Neuronal stem cell (in vitro differentiated cells): ENCODE measurements at regions not wholly inside any gene's neighbourhood (a gene's known extent, or its start where the extent isn't known, plus 50 kb on each side); places are given as distances from the start of the nearest gene placed in this dataset.
"Not testable (repeated sequence)": the region's sequence is repeated elsewhere in the genome, so short reads cannot be mapped to it uniquely, and the experiment has no call there.

Experiments used
- DNase-seq: peaks from one replicate; pipeline ENCODE4 v3.0.0-alpha.2; 2013; ENCODE audit warnings: low spot score
- H2AFZ ChIP-seq: one replicate; pipeline ENCODE4 v1.6.1; 2013; ENCODE audit warnings: mild to moderate bottlenecking, low read length, inconsistent platforms
- H2AK5ac ChIP-seq: 2 replicates; pipeline ENCODE4 v1.6.1; 2013; ENCODE audit warnings: low read depth, mild to moderate bottlenecking, inconsistent platforms, low read length, moderate library complexity, mixed read lengths
- H2BK120ac ChIP-seq: 2 replicates; pipeline ENCODE4 v1.6.1; 2013; ENCODE audit warnings: low read depth, mild to moderate bottlenecking, inconsistent platforms, low read length, moderate library complexity, mixed read lengths
- H2BK12ac ChIP-seq: one replicate; pipeline ENCODE4 v1.6.1; 2013; ENCODE audit warnings: low read length, inconsistent platforms
- H2BK15ac ChIP-seq: 2 replicates; pipeline ENCODE4 v1.6.1; 2013; ENCODE audit warnings: mild to moderate bottlenecking, low read length, inconsistent platforms, mixed read lengths
- H2BK5ac ChIP-seq: one replicate; pipeline ENCODE4 v1.6.1; 2013; ENCODE audit warnings: inconsistent platforms, mild to moderate bottlenecking, low read length, moderate library complexity
- H3K14ac ChIP-seq: one replicate; pipeline ENCODE4 v1.6.1; 2013; ENCODE audit warnings: low read length, inconsistent platforms
- H3K18ac ChIP-seq: 2 replicates; pipeline ENCODE4 v1.6.1; 2013; ENCODE audit warnings: low read length, inconsistent platforms
- H3K23ac ChIP-seq: 2 replicates; pipeline ENCODE4 v1.6.1; 2013; ENCODE audit warnings: low read depth, mild to moderate bottlenecking, mixed read lengths, low read length, inconsistent platforms; ENCODE audit not compliant: poor library complexity
- H3K27ac ChIP-seq: replicated peaks from 3 replicates; pipeline ENCODE4 v1.5.1; 2013; ENCODE audit warnings: low read length, inconsistent platforms
- H3K27me3 ChIP-seq, 3 experiments: 2 replicates each; pipeline ENCODE4 v1.6.1; 2013; ENCODE audit warnings: low read length in 3 of 3, mild to moderate bottlenecking in 2 of 3, inconsistent platforms in 1 of 3, low read depth in 1 of 3, mixed read lengths in 1 of 3, moderate library complexity in 1 of 3; ENCODE audit not compliant: control insufficient read depth in 3 of 3, insufficient read depth in 3 of 3
- H3K36me3 ChIP-seq, 2 donors: replicated peaks in 1 of 2; 2 replicates each; pipeline ENCODE4 v1.6.1; 2013; ENCODE audit warnings: low read length in 2 of 2; ENCODE audit not compliant: control insufficient read depth in 2 of 2, insufficient read depth in 2 of 2
- H3K4ac ChIP-seq: 2 replicates; pipeline ENCODE4 v1.6.1; 2013; ENCODE audit warnings: inconsistent platforms, mild to moderate bottlenecking, low read length, moderate library complexity
- H3K4me1 ChIP-seq, 2 donors: 1 replicate in 1 of 2; 2 replicates in 1 of 2; pipeline ENCODE4 v1.6.1; 2013; ENCODE audit warnings: low read length in 2 of 2, low read depth in 1 of 2; ENCODE audit not compliant: control insufficient read depth in 2 of 2, insufficient read depth in 1 of 2
- H3K4me2 ChIP-seq: one replicate; pipeline ENCODE4 v1.6.1; 2013; ENCODE audit warnings: mild to moderate bottlenecking, low read length, inconsistent platforms; ENCODE audit not compliant: insufficient read depth, poor library complexity, severe bottlenecking
- H3K4me3 ChIP-seq, 2 donors: 2 replicates each; pipeline ENCODE4 v1.5.1; 2013; ENCODE audit warnings: low read length in 2 of 2, mild to moderate bottlenecking in 2 of 2, inconsistent platforms in 1 of 2, moderate library complexity in 1 of 2
- H3K79me1 ChIP-seq: one replicate; pipeline ENCODE4 v1.6.1; 2013; ENCODE audit warnings: low read depth, mild to moderate bottlenecking, inconsistent platforms, low read length, moderate library complexity
- H3K9ac ChIP-seq: one replicate; pipeline ENCODE4 v1.6.1; 2013; ENCODE audit warnings: mild to moderate bottlenecking, low read depth, low read length, inconsistent platforms; ENCODE audit not compliant: poor library complexity
- H3K9me3 ChIP-seq, 2 donors: replicated peaks in 1 of 2; 2 replicates each; pipeline versions ENCODE3 to v1.6.1; 2013; ENCODE audit warnings: low read length in 2 of 2, mild to moderate bottlenecking in 2 of 2, inconsistent platforms in 1 of 2, low read depth in 1 of 2, mixed read lengths in 1 of 2, moderate library complexity in 1 of 2; ENCODE audit not compliant: control insufficient read depth in 2 of 2, insufficient read depth in 1 of 2
- H4K8ac ChIP-seq: one replicate; pipeline ENCODE4 v1.6.1; 2013; ENCODE audit warnings: low read depth, mild to moderate bottlenecking, inconsistent platforms, low read length, moderate library complexity
- H4K91ac ChIP-seq: one replicate; pipeline ENCODE4 v1.6.1; 2013; ENCODE audit warnings: low read length, low read depth, mild to moderate bottlenecking, inconsistent platforms; ENCODE audit not compliant: poor library complexity
- WGBS, 2 donors: extraction: QIAGEN DNeasy Blood & Tissue Kit; methylation state at CpG; one replicate each; pipeline ENCODE4 v1.1.7; 2013; ENCODE audit warnings: missing lambda C conversion rate in 2 of 2, mixed read lengths in 1 of 2; ENCODE audit not compliant: insufficient read length in 2 of 2, insufficient replicate concordance in 1 of 2; ENCODE audit errors: extremely low coverage in 2 of 2; 5-methylcytosine and 5-hydroxymethylcytosine counted together

DNA sequence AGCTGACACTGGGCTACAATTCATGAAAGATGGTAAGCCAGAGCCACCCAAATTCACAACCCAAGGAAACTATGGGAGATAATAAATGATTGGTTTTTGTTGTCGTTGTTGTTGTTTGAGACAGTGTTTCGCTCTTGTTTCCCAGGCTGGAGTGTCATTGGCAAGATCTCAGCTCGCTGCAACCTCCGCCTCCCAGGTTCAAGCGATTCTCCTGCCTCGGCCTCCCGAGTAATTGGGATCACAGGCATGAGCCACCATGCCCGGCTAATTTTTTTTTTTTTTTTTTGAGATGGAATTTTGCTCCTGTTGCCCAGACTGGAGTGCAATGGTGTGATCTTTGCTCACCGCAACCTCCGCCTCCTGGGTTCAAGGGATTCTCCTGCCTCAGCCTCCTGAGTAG lies 65.9 kb upstream of the METTL9 start:
- H2BK5ac ChIP-seq, DNase-seq, H4K91ac ChIP-seq, H2BK120ac ChIP-seq, H3K27ac ChIP-seq, H3K18ac ChIP-seq, H2AK5ac ChIP-seq, H3K79me1 ChIP-seq, H3K36me3 ChIP-seq, H3K4me2 ChIP-seq, H3K9me3 ChIP-seq, H2BK12ac ChIP-seq, H3K14ac ChIP-seq, H3K9ac ChIP-seq, H2BK15ac ChIP-seq, H3K4ac ChIP-seq, H2AFZ ChIP-seq, H3K27me3 ChIP-seq, H3K4me1 ChIP-seq, H3K4me3 ChIP-seq, H4K8ac ChIP-seq, H3K23ac ChIP-seq: not testable (repeated sequence)
- no CpG with 5 or more reads among the region's 10 CpGs for WGBS, 2 donors

DNA sequence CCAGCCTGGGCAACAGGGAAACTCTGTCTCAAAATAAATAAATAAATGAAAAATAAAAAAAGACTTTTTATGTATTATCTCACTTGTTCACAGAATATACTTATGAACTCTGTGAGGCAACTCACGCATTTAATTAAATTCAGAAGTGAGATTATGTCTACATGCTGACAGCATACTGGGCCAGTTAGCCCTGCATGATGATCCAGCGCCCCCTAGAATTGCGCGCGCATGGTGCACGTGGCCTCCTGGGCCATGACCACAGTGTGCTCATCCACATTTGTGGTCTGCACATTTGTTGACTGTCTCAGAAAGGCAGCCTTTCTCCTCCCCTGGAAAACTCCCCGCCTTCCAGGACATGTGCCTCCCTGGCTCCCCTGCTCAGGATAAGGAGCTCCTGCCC lies 64.8 kb upstream of the METTL9 start:
- H2BK12ac ChIP-seq, H3K36me3 ChIP-seq, H3K23ac ChIP-seq, H2BK15ac ChIP-seq, H2BK5ac ChIP-seq, H3K9me3 ChIP-seq, H3K4me2 ChIP-seq, H3K4ac ChIP-seq, H3K9ac ChIP-seq, H3K18ac ChIP-seq, H4K91ac ChIP-seq, H4K8ac ChIP-seq, H3K27ac ChIP-seq, H3K4me3 ChIP-seq, H2BK120ac ChIP-seq, H3K14ac ChIP-seq, H2AK5ac ChIP-seq, H3K79me1 ChIP-seq, H3K4me1 ChIP-seq, H3K27me3 ChIP-seq, H2AFZ ChIP-seq, DNase-seq: not testable (repeated sequence)
- WGBS, 2 donors = no CpG with 5 or more reads among the region's 7 CpGs

DNA sequence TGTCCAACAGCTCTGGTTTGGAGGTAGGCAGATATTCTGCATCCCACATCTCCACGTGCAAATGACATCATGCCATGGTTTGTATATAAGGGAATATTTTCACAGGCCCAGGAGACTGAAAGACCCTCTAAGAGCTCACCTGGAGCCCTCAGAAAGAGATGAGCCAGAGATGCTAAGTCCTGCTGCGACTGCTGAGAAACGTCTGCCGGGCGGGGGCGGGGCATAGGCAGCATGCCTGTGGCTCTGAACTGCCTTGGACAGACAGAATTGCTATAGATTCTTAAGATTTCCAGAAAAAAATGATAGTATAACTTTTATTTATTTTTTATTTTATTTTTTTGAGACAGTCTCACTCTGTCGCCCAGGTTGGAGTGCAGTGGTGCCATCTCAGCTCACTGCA lies 64.2 kb upstream of the METTL9 start:
- H3K4me1 ChIP-seq, H3K4me3 ChIP-seq, H2BK120ac ChIP-seq, H3K27ac ChIP-seq, H2AFZ ChIP-seq, H3K14ac ChIP-seq, H3K9ac ChIP-seq, H3K18ac ChIP-seq, H2BK15ac ChIP-seq, H4K8ac ChIP-seq, H3K4ac ChIP-seq, H2AK5ac ChIP-seq, H2BK12ac ChIP-seq, H3K9me3 ChIP-seq, DNase-seq, H3K36me3 ChIP-seq, H3K4me2 ChIP-seq, H2BK5ac ChIP-seq, H4K91ac ChIP-seq, H3K23ac ChIP-seq, H3K27me3 ChIP-seq, H3K79me1 ChIP-seq: not testable (repeated sequence)
- WGBS, 2 donors = no CpG with 5 or more reads among the region's 7 CpGs

DNA sequence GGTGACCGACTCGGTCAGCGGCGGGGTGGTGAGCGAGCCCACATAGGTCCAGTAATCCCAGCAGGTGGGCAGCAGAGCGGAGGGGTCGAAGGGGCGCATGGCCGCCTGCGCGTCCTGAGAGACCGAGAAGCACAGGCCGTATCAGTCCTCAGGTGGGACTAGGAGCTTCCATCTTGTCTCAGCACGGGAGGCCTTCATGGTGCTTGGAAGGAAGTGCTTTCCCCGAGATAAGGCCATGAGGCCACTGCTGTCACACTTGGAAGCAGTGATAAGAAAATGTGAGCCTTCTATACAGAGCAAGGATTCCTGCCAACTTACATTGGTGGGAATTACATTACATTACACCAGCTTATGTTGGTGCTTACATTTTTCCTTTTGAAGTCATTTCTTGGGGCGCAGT lies 62.6 kb upstream of the METTL9 start:
- not testable (repeated sequence) for H3K4me1 ChIP-seq, H3K23ac ChIP-seq, H2BK120ac ChIP-seq, H3K9me3 ChIP-seq, H3K27ac ChIP-seq, H2BK5ac ChIP-seq, H2AK5ac ChIP-seq, H2BK15ac ChIP-seq, H3K9ac ChIP-seq, H3K36me3 ChIP-seq, H4K91ac ChIP-seq, H3K14ac ChIP-seq, H2AFZ ChIP-seq, H3K18ac ChIP-seq, H3K4ac ChIP-seq, H3K79me1 ChIP-seq, H4K8ac ChIP-seq, H3K4me2 ChIP-seq, H3K4me3 ChIP-seq, DNase-seq, H3K27me3 ChIP-seq, H2BK12ac ChIP-seq
- WGBS, 2 donors = no CpG with 5 or more reads among the region's 16 CpGs
